Nephron (organoid): ENCODE measurements at regions not wholly inside any gene's neighbourhood (a gene's known extent, or its start where the extent isn't known, plus 50 kb on each side); places are given as distances from the start of the nearest gene placed in this dataset.

Experiments used
- H3K27ac Mint-ChIP-seq, 3 experiments: 2 replicates each; pipeline ENCODE4 v1.8.0; 2020; ENCODE audit warnings: mixed read lengths in 3 of 3, mild to moderate bottlenecking in 2 of 3, moderate library complexity in 1 of 3
- H3K27me3 Mint-ChIP-seq: 2 replicates; pipeline ENCODE4 v1.8.0; 2021; ENCODE audit warnings: low read depth, mild to moderate bottlenecking, moderate library complexity, mixed read lengths
- H3K36me3 Mint-ChIP-seq: 2 replicates; pipeline ENCODE4 v1.8.0; 2020; ENCODE audit warnings: low read depth, mixed read lengths
- H3K4me1 Mint-ChIP-seq: 2 replicates; pipeline ENCODE4 v1.8.0; 2020; ENCODE audit warnings: mixed read lengths
- H3K4me3 Mint-ChIP-seq, 3 experiments: 2 replicates each; pipeline ENCODE4 v1.8.0; 2020; ENCODE audit warnings: mild to moderate bottlenecking in 3 of 3, mixed read lengths in 3 of 3, moderate library complexity in 2 of 3
- H3K9me3 Mint-ChIP-seq: 2 replicates; pipeline ENCODE4 v1.8.0; 2020; ENCODE audit warnings: mixed read lengths
- CTCF ChIP-seq, 3 experiments: fragments of 200-600 bp; sonication (generic); IDR thresholded peaks; one replicate each; pipeline ENCODE4 v1.5.0; 2021; ENCODE audit warnings: antibody characterized with exemption in 3 of 3; ENCODE audit not compliant: unreplicated experiment in 3 of 3

- Mint-ChIP-seq H3K27me3 (peaks cover 6% of the 10 kb centered on the region), H3K36me3 (no peaks in the 10 kb centered on the region), H3K9me3 (peaks cover 15% of the 10 kb centered on the region), H3K27ac (no peak overlapping the region), H3K4me3 (no peak overlapping the region), H3K4me1 (no peaks in the 10 kb centered on the region)
- TF ChIP-seq CTCF (IDR thresholded peaks at IDR 0.05; ENCODE audit: unreplicated experiment in 3 of 3): no peak
These were observed 158.6 kb downstream of the CYLD start for GRCh38 chr16:50900391-50900942.

- peaks cover 15% of the 10 kb centered on the region for H3K9me3 Mint-ChIP-seq
- TF ChIP-seq CTCF (IDR thresholded peaks at IDR 0.05; ENCODE audit: unreplicated experiment in 3 of 3): no peak
- H3K4me3 Mint-ChIP-seq: no peak overlapping the region
- no peaks in the 10 kb centered on the region for H3K36me3 Mint-ChIP-seq
- no peak overlapping the region for H3K27ac Mint-ChIP-seq
- peaks cover 6% of the 10 kb centered on the region for H3K27me3 Mint-ChIP-seq
- no peaks in the 10 kb centered on the region for H3K4me1 Mint-ChIP-seq
These were observed 158.1 kb downstream of the CYLD start for GRCh38 chr16:50899951-50900350.

GRCh38 chr16:50889746-50890145, 147.9 kb downstream of the CYLD start:
- H3K9me3 Mint-ChIP-seq: peaks cover under 1% of the 10 kb centered on the region
- H3K4me1 Mint-ChIP-seq: no peaks in the 10 kb centered on the region
- peaks cover 30% of the 10 kb centered on the region for H3K27me3 Mint-ChIP-seq
- no peaks in the 10 kb centered on the region for H3K36me3 Mint-ChIP-seq
- H3K27ac Mint-ChIP-seq: no peak overlapping the region
- no peak for TF ChIP-seq CTCF (IDR thresholded peaks at IDR 0.05; ENCODE audit: unreplicated experiment in 3 of 3)
- no peak overlapping the region for H3K4me3 Mint-ChIP-seq

- H3K27me3 Mint-ChIP-seq: peaks cover 27% of the 10 kb centered on the region
- no peaks in the 10 kb centered on the region for H3K36me3 Mint-ChIP-seq
These were observed 147.4 kb downstream of the CYLD start for GRCh38 chr16:50889276-50889675.

DNA sequence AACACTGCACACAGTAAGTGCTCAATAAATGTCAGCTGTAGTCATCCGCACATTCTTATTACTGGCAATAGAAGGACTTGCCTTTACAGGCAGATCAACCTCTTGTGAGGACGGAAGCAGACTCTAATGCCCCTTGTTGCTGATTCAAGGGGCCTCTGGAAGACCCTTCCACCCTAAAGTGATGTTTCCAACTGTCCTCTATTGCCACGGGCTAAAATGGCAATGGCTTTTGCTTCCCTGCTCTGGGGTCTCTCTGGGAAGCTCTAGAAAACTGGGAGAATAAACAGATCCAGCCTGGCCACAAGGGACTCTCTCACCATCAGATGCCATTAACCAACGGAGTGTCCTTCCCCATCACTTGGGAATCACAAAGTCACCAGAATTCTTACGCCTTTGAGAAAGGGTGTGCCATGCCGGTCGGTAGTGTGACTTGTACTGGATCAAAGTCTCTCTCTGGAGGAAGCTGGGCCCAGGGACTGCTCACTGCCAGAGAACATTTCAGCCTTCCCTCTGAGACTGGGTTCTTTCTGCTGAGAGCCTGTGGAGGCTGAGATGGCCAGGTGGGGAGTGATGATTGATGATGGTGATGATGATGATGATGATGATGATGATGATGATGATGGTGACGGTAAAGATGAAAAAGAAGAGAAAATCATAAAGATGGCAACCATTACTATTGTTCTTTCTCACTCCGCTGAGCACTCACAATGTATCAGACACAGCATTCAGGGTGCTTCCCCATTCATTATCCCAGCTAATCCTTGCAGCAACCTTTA, 146.8 kb downstream of the CYLD start:
- no peaks in the 10 kb centered on the region for H3K36me3 Mint-ChIP-seq

More at GRCh38 chr16:50889276-50889675, 147.4 kb downstream of the CYLD start:
- H3K4me1 Mint-ChIP-seq: no peaks in the 10 kb centered on the region
- peaks cover 5% of the 10 kb centered on the region for H3K9me3 Mint-ChIP-seq
- TF ChIP-seq CTCF (IDR thresholded peaks at IDR 0.05; ENCODE audit: unreplicated experiment in 3 of 3): no peak
- H3K27ac Mint-ChIP-seq: no peak overlapping the region
- no peak overlapping the region for H3K4me3 Mint-ChIP-seq

More for the DNA sequence above, 146.8 kb downstream of the CYLD start:
- Mint-ChIP-seq H3K4me1 (no peaks in the 10 kb centered on the region), H3K9me3 (peaks cover 5% of the 10 kb centered on the region), H3K27me3 (peaks cover 26% of the 10 kb centered on the region), H3K27ac (no peak overlapping the region), H3K4me3 (no peak overlapping the region)
- no peak for TF ChIP-seq CTCF (IDR thresholded peaks at IDR 0.05; ENCODE audit: unreplicated experiment in 3 of 3)
